ENCODE measurements at regions not wholly inside any gene's neighbourhood (a gene's known extent, or its start where the extent isn't known, plus 50 kb on each side); places are given as distances from the start of the nearest gene placed in this dataset.

DNA sequence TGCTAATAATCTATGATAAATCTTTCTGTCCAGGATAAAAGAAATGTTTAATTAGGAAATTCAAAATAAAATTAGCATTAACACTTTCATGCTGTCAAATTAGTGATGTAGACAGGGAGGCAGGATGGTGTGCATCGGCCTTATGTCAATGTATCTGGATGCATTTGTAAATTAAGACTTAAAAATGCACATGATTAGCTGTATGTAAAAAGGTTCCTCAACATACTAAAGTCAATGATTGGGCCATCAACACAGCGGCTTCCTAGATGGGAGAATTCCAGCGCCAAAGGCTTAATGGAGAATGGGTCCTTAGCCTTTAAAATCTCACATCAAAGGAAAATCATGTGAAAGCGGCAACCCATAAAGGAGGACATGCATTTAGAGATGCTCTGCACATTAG is 77.5 kb upstream of the ZEB2 start:
- Histone ChIP-seq H4K20me1 (replicated peaks; ENCODE audit: insufficient read depth) (no peaks in the 10 kb centered on the region), H3K4me2 (no peak overlapping the region), H3K36me3 (ENCODE audit: insufficient read depth) (no peaks in the 10 kb centered on the region), H3K4me1 (ENCODE audit: insufficient read depth) (peaks cover 35% of the 10 kb centered on the region), H2AFZ (no peak overlapping the region), H3K9me2 (ENCODE audit: insufficient read depth) (no peaks in the 10 kb centered on the region), H3K79me2 (replicated peaks; ENCODE audit: insufficient read depth) (no peaks in the 10 kb centered on the region), H3K27me3 (ENCODE audit: insufficient read depth) (no peaks in the 10 kb centered on the region), H3F3A (replicated peaks; ENCODE audit: low read depth) (no peaks in the 10 kb centered on the region), H3K4me3 (no peak overlapping the region), H3K27ac (ENCODE audit: low read depth) (no peak overlapping the region)
- TF ChIP-seq JUNB (IDR thresholded peaks at IDR 0.05; ENCODE audit: unreplicated experiment) (no peak), NANOG (IDR thresholded peaks at IDR 0.05; ENCODE audit: borderline replicate concordance) (no peak), ZNF114 (CRISPR knock-in tag; IDR thresholded peaks at IDR 0.05) (no peak), ZNF331 (CRISPR knock-in tag; IDR thresholded peaks at IDR 0.05; ENCODE audit: low read depth) (no peak), POLR2AphosphoS5 (IDR thresholded peaks at IDR 0.05; ENCODE audit: low read depth) (no peak), CREB1 (CRISPR knock-in tag; IDR thresholded peaks at IDR 0.05; ENCODE audit: low read depth) (no peak), STAT1 (IDR thresholded peaks at IDR 0.05; ENCODE audit: unreplicated experiment) (no peak), EZH2 (IDR thresholded peaks at IDR 0.05; ENCODE audit: low read depth, unreplicated experiment) (no peak), EZH2phosphoT487 (IDR thresholded peaks at IDR 0.05; ENCODE audit: unreplicated experiment) (no peak)
- TF ChIP-seq, protein P1, sequence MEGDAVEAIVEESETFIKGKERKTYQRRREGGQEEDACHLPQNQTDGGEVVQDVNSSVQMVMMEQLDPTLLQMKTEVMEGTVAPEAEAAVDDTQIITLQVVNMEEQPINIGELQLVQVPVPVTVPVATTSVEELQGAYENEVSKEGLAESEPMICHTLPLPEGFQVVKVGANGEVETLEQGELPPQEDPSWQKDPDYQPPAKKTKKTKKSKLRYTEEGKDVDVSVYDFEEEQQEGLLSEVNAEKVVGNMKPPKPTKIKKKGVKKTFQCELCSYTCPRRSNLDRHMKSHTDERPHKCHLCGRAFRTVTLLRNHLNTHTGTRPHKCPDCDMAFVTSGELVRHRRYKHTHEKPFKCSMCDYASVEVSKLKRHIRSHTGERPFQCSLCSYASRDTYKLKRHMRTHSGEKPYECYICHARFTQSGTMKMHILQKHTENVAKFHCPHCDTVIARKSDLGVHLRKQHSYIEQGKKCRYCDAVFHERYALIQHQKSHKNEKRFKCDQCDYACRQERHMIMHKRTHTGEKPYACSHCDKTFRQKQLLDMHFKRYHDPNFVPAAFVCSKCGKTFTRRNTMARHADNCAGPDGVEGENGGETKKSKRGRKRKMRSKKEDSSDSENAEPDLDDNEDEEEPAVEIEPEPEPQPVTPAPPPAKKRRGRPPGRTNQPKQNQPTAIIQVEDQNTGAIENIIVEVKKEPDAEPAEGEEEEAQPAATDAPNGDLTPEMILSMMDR (conservative IDR thresholded peaks at IDR 0.05; ENCODE audit: low read depth in 2 of 2): no peak
- TF ChIP-seq, protein P2, sequence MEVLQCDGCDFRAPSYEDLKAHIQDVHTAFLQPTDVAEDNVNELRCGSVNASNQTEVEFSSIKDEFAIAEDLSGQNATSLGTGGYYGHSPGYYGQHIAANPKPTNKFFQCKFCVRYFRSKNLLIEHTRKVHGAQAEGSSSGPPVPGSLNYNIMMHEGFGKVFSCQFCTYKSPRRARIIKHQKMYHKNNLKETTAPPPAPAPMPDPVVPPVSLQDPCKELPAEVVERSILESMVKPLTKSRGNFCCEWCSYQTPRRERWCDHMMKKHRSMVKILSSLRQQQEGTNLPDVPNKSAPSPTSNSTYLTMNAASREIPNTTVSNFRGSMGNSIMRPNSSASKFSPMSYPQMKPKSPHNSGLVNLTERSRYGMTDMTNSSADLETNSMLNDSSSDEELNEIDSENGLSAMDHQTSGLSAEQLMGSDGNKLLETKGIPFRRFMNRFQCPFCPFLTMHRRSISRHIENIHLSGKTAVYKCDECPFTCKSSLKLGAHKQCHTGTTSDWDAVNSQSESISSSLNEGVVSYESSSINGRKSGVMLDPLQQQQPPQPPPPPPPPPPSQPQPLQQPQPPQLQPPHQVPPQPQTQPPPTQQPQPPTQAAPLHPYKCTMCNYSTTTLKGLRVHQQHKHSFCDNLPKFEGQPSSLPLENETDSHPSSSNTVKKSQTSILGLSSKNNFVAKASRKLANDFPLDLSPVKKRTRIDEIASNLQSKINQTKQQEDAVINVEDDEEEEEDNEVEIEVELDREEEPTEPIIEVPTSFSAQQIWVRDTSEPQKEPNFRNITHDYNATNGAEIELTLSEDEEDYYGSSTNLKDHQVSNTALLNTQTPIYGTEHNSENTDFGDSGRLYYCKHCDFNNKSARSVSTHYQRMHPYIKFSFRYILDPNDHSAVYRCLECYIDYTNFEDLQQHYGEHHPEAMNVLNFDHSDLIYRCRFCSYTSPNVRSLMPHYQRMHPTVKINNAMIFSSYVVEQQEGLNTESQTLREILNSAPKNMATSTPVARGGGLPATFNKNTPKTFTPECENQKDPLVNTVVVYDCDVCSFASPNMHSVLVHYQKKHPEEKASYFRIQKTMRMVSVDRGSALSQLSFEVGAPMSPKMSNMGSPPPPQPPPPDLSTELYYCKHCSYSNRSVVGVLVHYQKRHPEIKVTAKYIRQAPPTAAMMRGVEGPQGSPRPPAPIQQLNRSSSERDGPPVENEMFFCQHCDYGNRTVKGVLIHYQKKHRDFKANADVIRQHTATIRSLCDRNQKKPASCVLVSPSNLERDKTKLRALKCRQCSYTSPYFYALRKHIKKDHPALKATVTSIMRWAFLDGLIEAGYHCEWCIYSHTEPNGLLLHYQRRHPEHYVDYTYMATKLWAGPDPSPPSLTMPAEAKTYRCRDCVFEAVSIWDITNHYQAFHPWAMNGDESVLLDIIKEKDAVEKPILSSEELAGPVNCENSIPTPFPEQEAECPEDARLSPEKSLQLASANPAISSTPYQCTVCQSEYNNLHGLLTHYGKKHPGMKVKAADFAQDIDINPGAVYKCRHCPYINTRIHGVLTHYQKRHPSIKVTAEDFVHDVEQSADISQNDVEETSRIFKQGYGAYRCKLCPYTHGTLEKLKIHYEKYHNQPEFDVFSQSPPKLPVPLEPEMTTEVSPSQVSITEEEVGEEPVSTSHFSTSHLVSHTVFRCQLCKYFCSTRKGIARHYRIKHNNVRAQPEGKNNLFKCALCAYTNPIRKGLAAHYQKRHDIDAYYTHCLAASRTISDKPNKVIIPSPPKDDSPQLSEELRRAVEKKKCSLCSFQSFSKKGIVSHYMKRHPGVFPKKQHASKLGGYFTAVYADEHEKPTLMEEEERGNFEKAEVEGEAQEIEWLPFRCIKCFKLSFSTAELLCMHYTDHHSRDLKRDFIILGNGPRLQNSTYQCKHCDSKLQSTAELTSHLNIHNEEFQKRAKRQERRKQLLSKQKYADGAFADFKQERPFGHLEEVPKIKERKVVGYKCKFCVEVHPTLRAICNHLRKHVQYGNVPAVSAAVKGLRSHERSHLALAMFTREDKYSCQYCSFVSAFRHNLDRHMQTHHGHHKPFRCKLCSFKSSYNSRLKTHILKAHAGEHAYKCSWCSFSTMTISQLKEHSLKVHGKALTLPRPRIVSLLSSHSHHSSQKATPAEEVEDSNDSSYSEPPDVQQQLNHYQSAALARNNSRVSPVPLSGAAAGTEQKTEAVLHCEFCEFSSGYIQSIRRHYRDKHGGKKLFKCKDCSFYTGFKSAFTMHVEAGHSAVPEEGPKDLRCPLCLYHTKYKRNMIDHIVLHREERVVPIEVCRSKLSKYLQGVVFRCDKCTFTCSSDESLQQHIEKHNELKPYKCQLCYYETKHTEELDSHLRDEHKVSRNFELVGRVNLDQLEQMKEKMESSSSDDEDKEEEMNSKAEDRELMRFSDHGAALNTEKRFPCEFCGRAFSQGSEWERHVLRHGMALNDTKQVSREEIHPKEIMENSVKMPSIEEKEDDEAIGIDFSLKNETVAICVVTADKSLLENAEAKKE (CRISPR knock-in tag; IDR thresholded peaks at IDR 0.05): no peak
- TF ChIP-seq, protein P3, sequence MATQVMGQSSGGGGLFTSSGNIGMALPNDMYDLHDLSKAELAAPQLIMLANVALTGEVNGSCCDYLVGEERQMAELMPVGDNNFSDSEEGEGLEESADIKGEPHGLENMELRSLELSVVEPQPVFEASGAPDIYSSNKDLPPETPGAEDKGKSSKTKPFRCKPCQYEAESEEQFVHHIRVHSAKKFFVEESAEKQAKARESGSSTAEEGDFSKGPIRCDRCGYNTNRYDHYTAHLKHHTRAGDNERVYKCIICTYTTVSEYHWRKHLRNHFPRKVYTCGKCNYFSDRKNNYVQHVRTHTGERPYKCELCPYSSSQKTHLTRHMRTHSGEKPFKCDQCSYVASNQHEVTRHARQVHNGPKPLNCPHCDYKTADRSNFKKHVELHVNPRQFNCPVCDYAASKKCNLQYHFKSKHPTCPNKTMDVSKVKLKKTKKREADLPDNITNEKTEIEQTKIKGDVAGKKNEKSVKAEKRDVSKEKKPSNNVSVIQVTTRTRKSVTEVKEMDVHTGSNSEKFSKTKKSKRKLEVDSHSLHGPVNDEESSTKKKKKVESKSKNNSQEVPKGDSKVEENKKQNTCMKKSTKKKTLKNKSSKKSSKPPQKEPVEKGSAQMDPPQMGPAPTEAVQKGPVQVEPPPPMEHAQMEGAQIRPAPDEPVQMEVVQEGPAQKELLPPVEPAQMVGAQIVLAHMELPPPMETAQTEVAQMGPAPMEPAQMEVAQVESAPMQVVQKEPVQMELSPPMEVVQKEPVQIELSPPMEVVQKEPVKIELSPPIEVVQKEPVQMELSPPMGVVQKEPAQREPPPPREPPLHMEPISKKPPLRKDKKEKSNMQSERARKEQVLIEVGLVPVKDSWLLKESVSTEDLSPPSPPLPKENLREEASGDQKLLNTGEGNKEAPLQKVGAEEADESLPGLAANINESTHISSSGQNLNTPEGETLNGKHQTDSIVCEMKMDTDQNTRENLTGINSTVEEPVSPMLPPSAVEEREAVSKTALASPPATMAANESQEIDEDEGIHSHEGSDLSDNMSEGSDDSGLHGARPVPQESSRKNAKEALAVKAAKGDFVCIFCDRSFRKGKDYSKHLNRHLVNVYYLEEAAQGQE (IDR thresholded peaks at IDR 0.05; ENCODE audit: unreplicated experiment): no peak
- TF ChIP-seq, protein P4, sequence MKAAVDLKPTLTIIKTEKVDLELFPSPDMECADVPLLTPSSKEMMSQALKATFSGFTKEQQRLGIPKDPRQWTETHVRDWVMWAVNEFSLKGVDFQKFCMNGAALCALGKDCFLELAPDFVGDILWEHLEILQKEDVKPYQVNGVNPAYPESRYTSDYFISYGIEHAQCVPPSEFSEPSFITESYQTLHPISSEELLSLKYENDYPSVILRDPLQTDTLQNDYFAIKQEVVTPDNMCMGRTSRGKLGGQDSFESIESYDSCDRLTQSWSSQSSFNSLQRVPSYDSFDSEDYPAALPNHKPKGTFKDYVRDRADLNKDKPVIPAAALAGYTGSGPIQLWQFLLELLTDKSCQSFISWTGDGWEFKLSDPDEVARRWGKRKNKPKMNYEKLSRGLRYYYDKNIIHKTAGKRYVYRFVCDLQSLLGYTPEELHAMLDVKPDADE (IDR thresholded peaks at IDR 0.05): no peak
- Mint-ChIP-seq H3K9me3 (no peaks in the 10 kb centered on the region), H3K27me3 (ENCODE audit: insufficient read depth, low read depth, poor library complexity) (no peaks in the 10 kb centered on the region), H3K36me3 (ENCODE audit: low read depth) (no peaks in the 10 kb centered on the region), H3K4me1 (peaks cover 34% of the 10 kb centered on the region), H3K4me3 (no peak overlapping the region), H3K27ac (no peak overlapping the region)
- DNase-seq (ENCODE audit: low spot score) (no peak), ATAC-seq (no peak)

Measured in GM23338 (cell line).